NOMO-1 treated with DMSO at 0.1 percent for 48 hours (cell line): ENCODE measurements at regions not wholly inside any gene's neighbourhood (a gene's known extent, or its start where the extent isn't known, plus 50 kb on each side); places are given as distances from the start of the nearest gene placed in this dataset.

Source experiments
- DNase-seq: peaks from one replicate; lab custom pipeline; 2025; ENCODE audit not compliant: unreplicated experiment; lab: John Stamatoyannopoulos, UW

- no peak for DNase-seq
Measured at GRCh38 chr2:64823794-64824193, 165.4 kb upstream of the SLC1A4 start.

GRCh38 chr2:64825831-64826491, 163.2 kb upstream of the SLC1A4 start:
- DNase-seq, result no peak

GRCh38 chr2:64826703-64827102, 162.5 kb upstream of the SLC1A4 start:
- no peak for DNase-seq

GRCh38 chr2:64828261-64828660, 160.9 kb upstream of the SLC1A4 start:
- no peak for DNase-seq

GRCh38 chr2:64829525-64829924, 159.7 kb upstream of the SLC1A4 start:
- DNase-seq, result no peak

GRCh38 chr2:64831134-64831976, 157.8 kb upstream of the SLC1A4 start:
- peak; percentile 82 for DNase-seq

- DNase-seq, result no peak
Measured at GRCh38 chr2:64831977-64832328, 157.2 kb upstream of the SLC1A4 start.

- DNase-seq, result no peak
Measured at GRCh38 chr2:64832936-64833335, 156.3 kb upstream of the SLC1A4 start.

GRCh38 chr2:64836566-64836965, 152.6 kb upstream of the SLC1A4 start:
- no peak for DNase-seq

GRCh38 chr2:64837116-64837731, 152.0 kb upstream of the SLC1A4 start:
- no peak for DNase-seq

- peak; percentile 71 for DNase-seq
Measured at GRCh38 chr2:64837925-64838641, 151.1 kb upstream of the SLC1A4 start.

- DNase-seq, result no peak
Measured at GRCh38 chr2:64838817-64839216, 150.4 kb upstream of the SLC1A4 start.

GRCh38 chr2:64839844-64840243, 149.4 kb upstream of the SLC1A4 start:
- DNase-seq, result peak; percentile 41

GRCh38 chr2:64840426-64840881, 148.7 kb upstream of the SLC1A4 start:
- no peak for DNase-seq

- DNase-seq, result peak; percentile 90
Measured at GRCh38 chr2:64841461-64841860, 147.7 kb upstream of the SLC1A4 start.

GRCh38 chr2:64842030-64842429, 147.2 kb upstream of the SLC1A4 start:
- no peak for DNase-seq

- DNase-seq, result no peak
Measured at GRCh38 chr2:64844087-64844486, 145.1 kb upstream of the SLC1A4 start.

GRCh38 chr2:64845273-64845905, 143.8 kb upstream of the SLC1A4 start:
- DNase-seq, result no peak

- peak; percentile 27 for DNase-seq
Measured at GRCh38 chr2:64846177-64846576, 143.0 kb upstream of the SLC1A4 start.

- no peak for DNase-seq
Measured at GRCh38 chr2:64847930-64848329, 141.3 kb upstream of the SLC1A4 start.

GRCh38 chr2:64848363-64848762, 140.8 kb upstream of the SLC1A4 start:
- DNase-seq, result no peak
